ENCODE measurements at regions not wholly inside any gene's neighbourhood (a gene's known extent, or its start where the extent isn't known, plus 50 kb on each side); places are given as distances from the start of the nearest gene placed in this dataset.
"Not testable (repeated sequence)": the region's sequence is repeated elsewhere in the genome, so short reads cannot be mapped to it uniquely, and the experiment has no call there.

- TF ChIP-seq EP300, CTCF (IDR thresholded peaks at IDR 0.05): not testable (repeated sequence)
These were observed 73.5 kb upstream of the ZNF644 start for GRCh38 chr1:91095321-91095720.
